MM.1S (cell line): ENCODE measurements at regions not wholly inside any gene's neighbourhood (a gene's known extent, or its start where the extent isn't known, plus 50 kb on each side); places are given as distances from the start of the nearest gene placed in this dataset.
A peak's percentile ranks its signal among the peaks of the same experiment; 100 is the strongest.

Experiments
- DNase-seq: peaks from one replicate; pipeline ENCODE4 v3.0.0-alpha.2; 2015
- H2AFZ ChIP-seq: fragments of 300-600 bp; sonication (generic); 2 replicates; pipeline ENCODE4 v1.6.0; 2016; ENCODE audit warnings: antibody characterized with exemption, low read length
- H3F3A ChIP-seq: fragments of 300-600 bp; sonication (generic); 2 replicates; pipeline ENCODE4 v1.6.1; 2016; ENCODE audit warnings: mild to moderate bottlenecking, antibody characterized with exemption, low read length, moderate library complexity, mixed read lengths; ENCODE audit not compliant: insufficient read depth
- H3K27ac ChIP-seq: fragments of 300-600 bp; sonication (generic); 2 replicates; pipeline ENCODE4 v1.5.1; 2016; ENCODE audit warnings: mild to moderate bottlenecking, low read length
- H3K27me3 ChIP-seq: fragments of 300-600 bp; sonication (generic); replicated peaks from 2 replicates; pipeline ENCODE4 v1.6.0; 2016; ENCODE audit warnings: low read length; ENCODE audit not compliant: insufficient read depth
- H3K36me3 ChIP-seq: fragments of 300-600 bp; sonication (generic); replicated peaks from 2 replicates; pipeline ENCODE4 v1.6.1; 2016; ENCODE audit warnings: mild to moderate bottlenecking, low read length, mixed read lengths; ENCODE audit not compliant: insufficient read depth
- H3K4me1 ChIP-seq: fragments of 300-600 bp; sonication (generic); 2 replicates; pipeline ENCODE4 v1.6.1; 2016; ENCODE audit warnings: low read length, mixed read lengths
- H3K4me2 ChIP-seq: fragments of 300-600 bp; sonication (generic); 2 replicates; pipeline ENCODE4 v1.6.0; 2016; ENCODE audit warnings: low read depth, low read length
- H3K4me3 ChIP-seq: fragments of 300-600 bp; sonication (generic); 2 replicates; pipeline ENCODE4 v1.5.1; 2016; ENCODE audit warnings: low read length, mixed read lengths
- H3K79me2 ChIP-seq: fragments of 300-600 bp; sonication (generic); 2 replicates; pipeline ENCODE4 v1.6.1; 2016; ENCODE audit warnings: mixed run types, low read length, mixed read lengths
- H3K9ac ChIP-seq: fragments of 300-600 bp; sonication (generic); 2 replicates; pipeline ENCODE4 v1.6.1; 2016; ENCODE audit warnings: low read length, mixed read lengths
- H3K9me2 ChIP-seq: fragments of 300-600 bp; sonication (generic); replicated peaks from 2 replicates; pipeline ENCODE4 v1.6.1; 2016; ENCODE audit warnings: mild to moderate bottlenecking, low read length, mixed read lengths; ENCODE audit not compliant: insufficient read depth
- H3K9me3 ChIP-seq: fragments of 300-600 bp; sonication (generic); replicated peaks from 2 replicates; pipeline ENCODE4 v1.6.1; 2016; ENCODE audit warnings: mild to moderate bottlenecking, low read length, mixed read lengths; ENCODE audit not compliant: insufficient read depth
- H4K20me1 ChIP-seq: fragments of 300-600 bp; sonication (generic); 2 replicates; pipeline ENCODE4 v1.6.1; 2016; ENCODE audit warnings: mild to moderate bottlenecking, low read length, moderate library complexity, mixed read lengths; ENCODE audit not compliant: insufficient read depth
- CTCF ChIP-seq: fragments of 300-600 bp; sonication (generic); IDR thresholded peaks from 2 replicates; pipeline ENCODE4 v1.5.1; 2016; ENCODE audit warnings: antibody characterized with exemption, low read length, mixed read lengths
- EZH2 ChIP-seq: fragments of 300-600 bp; sonication (generic); optimal IDR thresholded peaks from 2 replicates; pipeline ENCODE3; 2017; ENCODE audit warnings: low read depth, mild to moderate bottlenecking, antibody characterized with exemption, low read length, mixed read lengths
- EZH2phosphoT487 ChIP-seq: fragments of 300-600 bp; sonication (generic); IDR thresholded peaks from 2 replicates; pipeline ENCODE4 v1.6.1; 2018; ENCODE audit warnings: antibody characterized with exemption, low read length

DNA sequence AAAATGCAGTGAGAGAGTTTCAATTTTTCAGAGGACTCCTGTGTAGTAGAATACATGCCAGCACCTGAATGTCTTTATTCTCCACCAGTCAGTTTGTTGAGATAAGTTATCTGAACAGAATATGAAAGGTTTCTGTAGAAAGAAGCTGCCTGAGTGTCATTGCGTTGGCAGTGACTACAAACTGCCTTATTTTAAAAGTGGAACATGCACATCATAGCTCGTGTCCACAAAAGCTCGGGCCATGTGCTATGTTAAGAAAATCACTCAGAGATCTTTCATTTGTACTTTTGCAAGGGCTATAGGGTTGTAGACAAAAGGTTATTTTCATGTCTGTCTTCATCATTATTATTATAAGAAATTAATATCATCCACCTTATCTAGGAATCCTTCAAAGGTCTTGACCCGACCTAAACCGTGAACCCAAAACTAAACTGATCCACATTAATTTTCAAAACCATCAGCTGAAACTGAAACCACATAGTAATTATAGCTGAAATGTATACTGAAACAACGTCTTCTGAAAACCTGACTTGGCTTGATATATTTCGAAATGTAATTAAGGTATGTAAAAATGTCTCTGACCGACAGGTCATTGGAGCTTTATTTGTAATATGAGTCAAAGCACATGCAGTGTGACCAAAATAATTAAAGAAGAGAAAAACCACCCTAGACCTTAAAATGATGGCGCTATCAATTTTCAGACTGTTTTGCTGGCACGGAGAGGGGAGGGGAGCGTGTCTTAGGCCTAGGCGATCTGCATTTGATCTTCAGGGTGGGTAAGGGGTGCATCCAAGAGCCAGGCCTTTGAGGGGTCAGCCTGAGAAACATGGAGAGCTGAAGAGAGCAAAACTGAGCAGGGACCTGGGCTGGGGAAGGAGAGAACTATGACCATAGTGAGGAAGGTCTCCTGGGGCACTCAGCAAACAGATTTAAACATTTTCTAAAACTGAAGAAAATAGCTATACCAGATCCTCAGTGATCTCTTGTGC, 232.1 kb downstream of the SOX11 start:
- Histone ChIP-seq H3K9me3 (no peaks in the 10 kb centered on the region), H4K20me1 (no peaks in the 10 kb centered on the region), H3K4me2 (peak overlapping the region; percentile 73), H3K9ac (peak overlapping the region; percentile 53), H3K4me1 (peaks cover 15% of the 10 kb centered on the region), H3K4me3 (peak overlapping the region; percentile 20; the same call in 1 of the 2 replicates), H3K9me2 (no peaks in the 10 kb centered on the region), H3K79me2 (no peaks in the 10 kb centered on the region), H3K27ac (peak overlapping the region; percentile 85), H3F3A (peaks cover 9% of the 10 kb centered on the region; the same call in 1 of the 2 replicates), H3K36me3 (no peaks in the 10 kb centered on the region), H3K27me3 (no peaks in the 10 kb centered on the region), H2AFZ (0 out of 2 replicates have a peak overlapping the region, but pooled peaks have one; percentile 10)
- DNase-seq, result peak; percentile 85
- no peak for TF ChIP-seq CTCF
- no peak for TF ChIP-seq EZH2
- TF ChIP-seq EZH2phosphoT487, result no peak

GRCh38 chr2:5925604-5926003, 233.4 kb downstream of the SOX11 start:
- no peak for DNase-seq
- Histone ChIP-seq H3K27me3 (no peaks in the 10 kb centered on the region), H3F3A (peaks cover 9% of the 10 kb centered on the region; the same call in 1 of the 2 replicates), H3K9ac (no peak overlapping the region), H2AFZ (no peak overlapping the region), H3K36me3 (no peaks in the 10 kb centered on the region), H4K20me1 (no peaks in the 10 kb centered on the region), H3K9me2 (no peaks in the 10 kb centered on the region), H3K4me3 (no peak overlapping the region), H3K27ac (no peak overlapping the region), H3K4me1 (peaks cover 19% of the 10 kb centered on the region), H3K79me2 (no peaks in the 10 kb centered on the region), H3K9me3 (no peaks in the 10 kb centered on the region), H3K4me2 (no peak overlapping the region)
- no peak for TF ChIP-seq EZH2
- no peak for TF ChIP-seq CTCF
- no peak for TF ChIP-seq EZH2phosphoT487

- Histone ChIP-seq H3K79me2 (no peaks in the 10 kb centered on the region), H3K36me3 (no peaks in the 10 kb centered on the region), H2AFZ (no peak overlapping the region), H3K4me1 (peaks cover 21% of the 10 kb centered on the region), H3K9me2 (no peaks in the 10 kb centered on the region), H4K20me1 (no peaks in the 10 kb centered on the region), H3K4me3 (no peak overlapping the region), H3K4me2 (no peak overlapping the region), H3K27me3 (no peaks in the 10 kb centered on the region), H3K9me3 (no peaks in the 10 kb centered on the region), H3K27ac (no peak overlapping the region), H3K9ac (no peak overlapping the region), H3F3A (peaks cover 9% of the 10 kb centered on the region; the same call in 1 of the 2 replicates)
- DNase-seq, result no peak
- TF ChIP-seq CTCF, result no peak
Measured at GRCh38 chr2:5926871-5927512, 234.8 kb downstream of the SOX11 start.
